Uterus (tissue), 3 donors: ENCODE measurements at regions not wholly inside any gene's neighbourhood (a gene's known extent, or its start where the extent isn't known, plus 50 kb on each side); places are given as distances from the start of the nearest gene placed in this dataset.

Experiments
- DNase-seq, 2 donors: peaks; one replicate each; pipeline ENCODE4 v3.0.0-alpha.2; 2019 to 2020
- H3K27ac ChIP-seq, 2 donors: fragments of 200-600 bp; sonication (generic); 1 replicate in 1 of 2; 2 replicates in 1 of 2; pipeline ENCODE4 v1.5.1; 2016 to 2018
- H3K27me3 ChIP-seq, 2 donors: fragments of 200-600 bp; sonication (generic); one replicate each; pipeline ENCODE4 v1.5.1; 2018 to 2019; ENCODE audit warnings: control low read depth in 1 of 2
- H3K36me3 ChIP-seq, 2 donors: fragments of 200-600 bp; sonication (generic); one replicate each; pipeline ENCODE4 v1.5.1; 2019; ENCODE audit warnings: control low read depth in 1 of 2
- H3K4me1 ChIP-seq, 2 donors: fragments of 200-600 bp; sonication (generic); one replicate each; pipeline ENCODE4 v1.5.1; 2018 to 2019; ENCODE audit warnings: control low read depth in 1 of 2
- H3K4me3 ChIP-seq, 2 donors: fragments of 200-600 bp; sonication (generic); 1 replicate in 1 of 2; 2 replicates in 1 of 2; pipeline ENCODE4 v1.5.1; 2018 to 2019; ENCODE audit warnings: mild to moderate bottlenecking in 1 of 2
- H3K9me3 ChIP-seq, 2 donors: fragments of 200-600 bp; sonication (generic); one replicate each; pipeline ENCODE4 v1.5.1; 2019; ENCODE audit warnings: control low read depth in 1 of 2
- CTCF ChIP-seq, 4 experiments: fragments of 200-600 bp in 2 of 4; fragments of 450-650 bp in 2 of 4; sonication (generic) in 2 of 4; IDR thresholded peaks; one replicate each; pipeline ENCODE4 v1.5.1; 2016 to 2019; ENCODE audit warnings: antibody characterized with exemption in 4 of 4, mild to moderate bottlenecking in 2 of 4, moderate library complexity in 1 of 4
- POLR2A ChIP-seq, 2 donors: fragments of 450-650 bp; IDR thresholded peaks; one replicate each; pipeline ENCODE4 v1.6.1; 2016; ENCODE audit warnings: antibody characterized with exemption in 2 of 2, mild to moderate bottlenecking in 1 of 2, moderate library complexity in 1 of 2
- intact Hi-C: fragments of 100-400 bp; cut with DNase I; formaldehyde crosslinking; loops from one replicate; pipeline ENCODE4 v1.15.1; 2023; ENCODE audit warnings: low total_unique reads
- donor health status: DM: yes; HTN: yes; CAD: no.

- no peak for TF ChIP-seq POLR2A (IDR thresholded peaks at IDR 0.05)
- no peak for TF ChIP-seq CTCF (IDR thresholded peaks at IDR 0.05)
- intact Hi-C loops, result no loop called here
These were observed 69.8 kb upstream of the CTXND1 start for GRCh38 chr15:80321853-80322252.

GRCh38 chr15:80323285-80323684 lies 71.3 kb upstream of the CTXND1 start:
- H3K4me1 ChIP-seq, result no peaks in the 10 kb centered on the region
- intact Hi-C loops, result no loop called here
- no peaks in the 10 kb centered on the region for H3K9me3 ChIP-seq
- peaks cover 0 to 5% of the 10 kb centered on the region in 2 donors for H3K27me3 ChIP-seq
- no peak for DNase-seq
- no peak overlapping the region for H3K27ac ChIP-seq
- no peak overlapping the region for H3K4me3 ChIP-seq
- no peaks in the 10 kb centered on the region for H3K36me3 ChIP-seq
- TF ChIP-seq CTCF (IDR thresholded peaks at IDR 0.05), result no peak
- TF ChIP-seq POLR2A (IDR thresholded peaks at IDR 0.05), result no peak

More at GRCh38 chr15:80321853-80322252, 69.8 kb upstream of the CTXND1 start:
- Histone ChIP-seq H3K9me3 (no peaks in the 10 kb centered on the region), H3K4me1 (no peaks in the 10 kb centered on the region), H3K27ac (no peak overlapping the region), H3K36me3 (no peaks in the 10 kb centered on the region), H3K27me3 (peaks cover 0 to 5% of the 10 kb centered on the region in 2 donors), H3K4me3 (no peak overlapping the region)
- DNase-seq, result no peak

GRCh38 chr15:80324545-80325080 lies 72.6 kb upstream of the CTXND1 start:
- Histone ChIP-seq H3K4me3 (no peak overlapping the region), H3K36me3 (no peaks in the 10 kb centered on the region), H3K4me1 (no peaks in the 10 kb centered on the region), H3K9me3 (no peaks in the 10 kb centered on the region), H3K27me3 (no peaks in the 10 kb centered on the region), H3K27ac (no peak overlapping the region)
- intact Hi-C loops, result no loop called here
- TF ChIP-seq POLR2A (IDR thresholded peaks at IDR 0.05), result no peak
- no peak for TF ChIP-seq CTCF (IDR thresholded peaks at IDR 0.05)
- no peak for DNase-seq

GRCh38 chr15:80325206-80325605 lies 73.2 kb upstream of the CTXND1 start:
- no peak overlapping the region for H3K27ac ChIP-seq
- H3K27me3 ChIP-seq, result no peaks in the 10 kb centered on the region
- H3K4me3 ChIP-seq, result no peak overlapping the region
- H3K9me3 ChIP-seq, result no peaks in the 10 kb centered on the region
- no peak for TF ChIP-seq POLR2A (IDR thresholded peaks at IDR 0.05)
- no peak for TF ChIP-seq CTCF (IDR thresholded peaks at IDR 0.05)
- no peaks in the 10 kb centered on the region for H3K36me3 ChIP-seq
- DNase-seq, result no peak
- intact Hi-C loops, result no loop called here
- H3K4me1 ChIP-seq, result no peaks in the 10 kb centered on the region

- H3K9me3 ChIP-seq, result no peaks in the 10 kb centered on the region
- H3K27ac ChIP-seq, result no peak overlapping the region
- DNase-seq, result no peak
- TF ChIP-seq CTCF (IDR thresholded peaks at IDR 0.05), result no peak
- no peak for TF ChIP-seq POLR2A (IDR thresholded peaks at IDR 0.05)
- intact Hi-C loops, result no loop called here
- H3K4me1 ChIP-seq, result no peaks in the 10 kb centered on the region
- no peaks in the 10 kb centered on the region for H3K36me3 ChIP-seq
- no peak overlapping the region for H3K4me3 ChIP-seq
- H3K27me3 ChIP-seq, result no peaks in the 10 kb centered on the region
These were observed 74.3 kb upstream of the CTXND1 start for GRCh38 chr15:80326270-80326669.
